Endodermal cell (in vitro differentiated cells): ENCODE measurements at regions not wholly inside any gene's neighbourhood (a gene's known extent, or its start where the extent isn't known, plus 50 kb on each side); places are given as distances from the start of the nearest gene placed in this dataset.

Experiments used
- DNase-seq: peaks from one replicate; pipeline ENCODE4 v3.0.0-alpha.2; 2017
- H3K27ac ChIP-seq: 2 replicates; pipeline ENCODE4 v1.5.1; 2013; ENCODE audit warnings: mild to moderate bottlenecking, low read depth, low read length, moderate library complexity
- H3K27me3 ChIP-seq: 2 replicates; pipeline ENCODE4 v1.6.1; 2013; ENCODE audit warnings: mild to moderate bottlenecking, low read length, moderate library complexity; ENCODE audit not compliant: insufficient read depth, control insufficient read depth, poor library complexity, severe bottlenecking
- H3K36me3 ChIP-seq: 2 replicates; pipeline ENCODE4 v1.7.0; 2013; ENCODE audit warnings: mild to moderate bottlenecking, low read length, moderate library complexity; ENCODE audit not compliant: control insufficient read depth, insufficient read depth
- H3K4me1 ChIP-seq: one replicate; pipeline ENCODE4 v1.7.0; 2013; ENCODE audit warnings: low read length; ENCODE audit not compliant: control insufficient read depth, insufficient read depth
- H3K4me3 ChIP-seq: 2 replicates; pipeline ENCODE4 v1.5.1; 2013; ENCODE audit warnings: mild to moderate bottlenecking, low read length, moderate library complexity
- H3K9ac ChIP-seq: 2 replicates; pipeline ENCODE4 v1.6.1; 2013; ENCODE audit warnings: mild to moderate bottlenecking, low read length, moderate library complexity; ENCODE audit not compliant: poor library complexity, severe bottlenecking; ENCODE audit errors: extremely low read depth
- H3K9me3 ChIP-seq: 2 replicates; pipeline ENCODE4 v1.6.1; 2013; ENCODE audit warnings: mild to moderate bottlenecking, low read length, moderate library complexity; ENCODE audit not compliant: control insufficient read depth
- H3K27ac Mint-ChIP-seq: 2 replicates; pipeline ENCODE4 v1.8.0; 2020; ENCODE audit warnings: mixed read lengths
- H3K27me3 Mint-ChIP-seq: 2 replicates; pipeline ENCODE4 v1.8.0; 2021; ENCODE audit warnings: mild to moderate bottlenecking, mixed read lengths; ENCODE audit not compliant: insufficient read depth
- H3K36me3 Mint-ChIP-seq: 2 replicates; pipeline ENCODE4 v1.8.0; 2020; ENCODE audit warnings: low read depth, mixed read lengths
- H3K4me1 Mint-ChIP-seq: 2 replicates; pipeline ENCODE4 v1.8.0; 2020; ENCODE audit warnings: mixed read lengths
- H3K4me3 Mint-ChIP-seq: 2 replicates; pipeline ENCODE4 v1.8.0; 2020; ENCODE audit warnings: mild to moderate bottlenecking, moderate library complexity, mixed read lengths
- H3K9me3 Mint-ChIP-seq: 2 replicates; pipeline ENCODE4 v1.8.0; 2020; ENCODE audit warnings: mild to moderate bottlenecking, mixed read lengths
- CTCF ChIP-seq: fragments of 200-600 bp; sonication (generic); conservative IDR thresholded peaks from 2 replicates; pipeline ENCODE4 v1.5.0; 2021; ENCODE audit warnings: antibody characterized with exemption, mild to moderate bottlenecking
- WGBS, 2 experiments: methylation state at CpG; one replicate each; pipeline versions ENCODE4 v1.1.5 to v1.1.7; 2013; ENCODE audit warnings: missing lambda C conversion rate in 2 of 2, mixed read lengths in 1 of 2; ENCODE audit not compliant: insufficient coverage in 1 of 2, insufficient read length in 1 of 2; 5-methylcytosine and 5-hydroxymethylcytosine counted together

GRCh38 chr5:1686016-1686802 lies 113.4 kb downstream of the MRPL36 start:
- TF ChIP-seq CTCF: no peak
- H3K36me3 ChIP-seq: no peaks in the 10 kb centered on the region
- H3K9me3 ChIP-seq: no peaks in the 10 kb centered on the region
- no peaks in the 10 kb centered on the region for H3K4me1 ChIP-seq
- H3K27me3 ChIP-seq: no peaks in the 10 kb centered on the region
- Mint-ChIP-seq H3K27me3 (no peaks in the 10 kb centered on the region), H3K9me3 (peaks cover 12% of the 10 kb centered on the region), H3K4me3 (no peak overlapping the region), H3K27ac (no peak overlapping the region), H3K36me3 (no peaks in the 10 kb centered on the region), H3K4me1 (no peaks in the 10 kb centered on the region)
- no peak overlapping the region for H3K9ac ChIP-seq
- H3K4me3 ChIP-seq: no peak overlapping the region
- DNase-seq: no peak
- H3K27ac ChIP-seq: no peak overlapping the region
- WGBS, 2 experiments: 91 to 96% methylated on average over 9 to 18 of the region's 18 CpGs

GRCh38 chr5:1685066-1685465 lies 114.6 kb downstream of the MRPL36 start:
- DNase-seq: no peak
- Histone ChIP-seq H3K36me3 (no peaks in the 10 kb centered on the region), H3K4me3 (no peak overlapping the region), H3K9me3 (no peaks in the 10 kb centered on the region), H3K27me3 (no peaks in the 10 kb centered on the region), H3K27ac (no peak overlapping the region), H3K9ac (no peak overlapping the region), H3K4me1 (no peaks in the 10 kb centered on the region)
- no peaks in the 10 kb centered on the region for H3K27me3 Mint-ChIP-seq
- H3K4me3 Mint-ChIP-seq: no peak overlapping the region
- 89 to 95% methylated on average over 10 of the region's 10 CpGs for whole genome bisulfite sequencing, 2 experiments
- H3K4me1 Mint-ChIP-seq: no peaks in the 10 kb centered on the region
- no peak for TF ChIP-seq CTCF
- H3K27ac Mint-ChIP-seq: no peak overlapping the region
- peaks cover 12% of the 10 kb centered on the region for H3K9me3 Mint-ChIP-seq
- H3K36me3 Mint-ChIP-seq: no peaks in the 10 kb centered on the region

DNA sequence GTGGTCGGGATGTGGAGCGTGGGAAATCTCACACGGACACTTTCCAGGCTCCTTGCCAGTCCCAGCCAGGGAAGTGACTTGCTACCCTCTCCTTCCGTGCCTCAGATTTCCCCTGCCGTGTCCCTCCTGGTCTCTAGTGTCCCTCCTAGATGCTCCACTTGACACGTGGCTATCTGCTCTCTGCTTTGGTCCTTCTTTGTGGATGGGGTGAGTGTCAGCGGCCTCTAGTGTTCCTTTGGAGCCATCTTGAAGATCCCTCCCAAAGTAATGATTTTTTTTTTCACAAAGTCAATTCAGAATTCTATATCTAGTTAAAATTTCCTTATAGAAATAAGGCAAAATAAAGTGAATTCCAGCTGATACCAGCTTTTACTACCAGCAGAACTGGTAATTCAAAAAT lies 117.7 kb downstream of the MRPL36 start:
- Histone ChIP-seq H3K27me3 (no peaks in the 10 kb centered on the region), H3K9ac (no peak overlapping the region), H3K27ac (no peak overlapping the region), H3K36me3 (no peaks in the 10 kb centered on the region), H3K4me1 (no peaks in the 10 kb centered on the region), H3K4me3 (no peak overlapping the region), H3K9me3 (no peaks in the 10 kb centered on the region)
- peak; percentile 35 for TF ChIP-seq CTCF
- no peaks in the 10 kb centered on the region for H3K4me1 Mint-ChIP-seq
- peaks cover 7% of the 10 kb centered on the region for H3K27me3 Mint-ChIP-seq
- H3K9me3 Mint-ChIP-seq: peaks cover 12% of the 10 kb centered on the region
- no peak overlapping the region for H3K4me3 Mint-ChIP-seq
- no peak for DNase-seq
- no peaks in the 10 kb centered on the region for H3K36me3 Mint-ChIP-seq
- 75 to 94% methylated on average over 3 to 7 of the region's 7 CpGs for WGBS, 2 experiments
- H3K27ac Mint-ChIP-seq: no peak overlapping the region
